Activated T-cell treated with anti-CD3 and anti-CD28 coated beads for 48 hours (primary cell): ENCODE measurements at regions not wholly inside any gene's neighbourhood (a gene's known extent, or its start where the extent isn't known, plus 50 kb on each side); places are given as distances from the start of the nearest gene placed in this dataset.

Experiments used
- DNase-seq: peaks from one replicate; pipeline ENCODE4 v3.0.0-alpha.2; 2020; ENCODE audit warnings: low read depth

DNA sequence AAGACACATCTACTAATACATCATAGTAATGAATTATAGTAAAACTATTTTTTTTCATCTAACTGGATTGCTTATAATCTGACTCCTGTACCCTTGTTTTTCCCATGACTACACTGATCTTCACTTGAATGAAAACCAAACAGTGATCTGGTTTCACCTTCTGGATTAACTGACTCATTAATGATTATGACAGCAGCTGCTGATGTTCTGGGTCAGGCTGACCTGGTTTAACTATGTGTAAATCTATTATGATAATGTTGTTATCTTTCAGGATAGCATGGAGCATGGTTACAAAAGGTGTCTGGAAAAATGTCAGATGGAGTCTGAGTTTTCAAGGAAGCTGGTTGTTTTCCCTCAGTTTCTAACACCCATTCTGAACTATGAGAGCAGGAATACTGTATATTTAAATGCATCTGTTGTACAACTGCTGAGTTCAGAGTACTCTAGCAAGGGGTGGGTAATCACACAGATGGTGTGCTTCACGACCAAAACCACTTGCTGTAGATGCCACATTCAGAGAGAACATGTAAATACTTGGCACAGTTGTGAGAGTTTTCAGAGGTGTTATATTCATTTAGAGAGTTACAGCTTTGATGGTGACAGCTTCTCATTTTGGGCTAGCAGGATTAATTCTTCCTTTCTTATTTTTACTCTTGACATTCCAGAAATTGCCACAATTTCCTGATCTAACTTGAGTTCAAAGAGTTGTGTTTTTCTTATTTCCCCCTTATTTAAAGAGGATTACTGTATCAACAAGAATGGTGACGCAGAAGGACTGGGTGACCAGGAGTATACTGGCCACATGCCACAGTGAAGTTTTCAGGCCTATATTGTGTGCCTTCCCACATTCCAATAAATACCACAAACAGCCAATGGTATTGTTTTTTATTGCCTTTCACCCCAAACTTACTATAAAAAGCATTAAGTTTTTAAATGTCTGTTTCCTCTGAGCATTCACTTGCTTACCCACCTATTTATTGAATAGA, 249.7 kb upstream of the TET2 start:
- no peak for DNase-seq

DNA sequence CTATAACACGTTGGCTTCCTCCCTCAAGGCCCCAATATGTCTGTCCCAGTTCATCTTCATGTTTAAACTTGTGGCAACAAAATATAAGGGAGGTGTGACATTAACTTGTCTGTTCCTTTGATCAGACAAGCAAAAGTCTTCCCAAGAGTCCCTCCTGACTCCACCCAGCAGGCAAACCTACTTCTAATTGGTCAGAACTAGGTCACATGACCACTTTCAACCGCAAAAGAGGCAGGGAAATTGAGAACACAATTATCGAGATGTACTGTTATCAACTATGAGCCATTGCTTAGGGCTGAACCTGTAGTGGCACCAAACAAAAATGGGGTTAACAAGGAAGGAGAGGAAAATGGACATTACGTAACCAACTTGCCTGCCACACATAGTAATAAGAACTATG, 246.8 kb upstream of the TET2 start:
- DNase-seq, result no peak

DNA sequence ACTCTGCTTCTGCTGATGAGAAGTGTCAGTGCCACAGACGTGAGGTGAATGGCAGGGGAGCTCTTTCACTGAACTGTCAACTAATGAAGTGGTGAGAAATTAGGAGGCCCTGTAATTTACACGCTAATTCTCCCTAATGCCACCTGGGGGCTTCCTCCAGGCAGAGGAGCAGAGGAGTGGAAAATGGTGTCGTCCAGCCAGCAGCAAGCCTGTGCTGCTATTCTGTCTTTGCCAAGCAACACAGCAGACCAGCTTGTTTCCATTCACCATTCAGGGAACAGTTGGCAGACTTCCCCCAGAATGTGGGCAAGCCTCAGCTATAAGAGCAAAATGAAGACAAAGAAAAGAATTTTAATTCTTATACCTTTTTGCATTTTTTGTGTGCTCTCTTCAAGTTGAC, 245.2 kb upstream of the TET2 start:
- DNase-seq, result no peak

DNA sequence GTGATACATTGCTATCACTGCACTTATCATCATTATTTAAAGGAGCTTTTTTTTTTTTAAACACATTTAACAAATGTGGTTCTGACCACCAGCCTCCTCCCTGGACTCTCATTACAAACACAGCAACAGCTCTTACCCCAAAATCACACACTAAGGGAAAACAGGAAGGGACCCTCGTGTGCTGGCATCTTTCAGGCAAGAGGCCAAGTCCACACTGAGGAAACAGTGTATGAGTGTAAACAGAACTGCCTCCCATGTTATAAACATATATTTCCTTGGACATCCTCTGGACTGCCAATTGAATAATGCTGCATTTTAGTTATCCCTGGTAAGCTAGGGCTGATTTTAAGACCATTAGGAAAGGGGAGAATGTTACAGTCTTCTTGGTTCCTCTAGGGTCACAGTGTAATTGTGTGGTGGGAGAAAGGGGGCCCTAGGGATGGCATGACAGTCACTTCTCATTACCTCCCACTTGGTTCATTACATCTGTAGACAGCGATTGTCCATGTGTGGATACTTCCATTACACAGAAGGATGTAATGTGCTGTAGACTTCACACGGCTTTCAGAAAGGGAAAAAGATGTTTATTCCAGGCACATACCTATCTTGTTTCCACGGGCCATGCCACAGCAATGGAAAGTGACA, 244.6 kb upstream of the TET2 start:
- no peak for DNase-seq

DNA sequence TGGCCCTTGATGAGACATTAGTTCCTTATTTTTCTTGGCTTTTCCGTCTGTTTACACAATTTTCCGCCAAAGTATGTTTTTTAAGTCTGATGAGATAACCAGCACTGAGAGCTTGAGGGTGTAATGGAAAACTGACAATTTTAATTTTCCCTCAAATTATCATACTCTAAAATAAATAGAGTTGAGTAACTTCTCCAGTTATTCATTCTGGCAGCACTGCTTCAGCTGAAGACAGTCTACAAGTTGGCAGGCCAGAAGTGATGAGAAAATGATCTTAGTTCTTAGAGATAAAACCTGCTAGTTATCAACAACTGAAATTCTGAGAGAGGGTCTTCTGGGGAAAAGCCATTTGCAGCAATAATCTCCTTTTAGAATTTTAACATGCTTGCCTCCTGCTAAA, 241.6 kb upstream of the TET2 start:
- DNase-seq, result no peak

DNA sequence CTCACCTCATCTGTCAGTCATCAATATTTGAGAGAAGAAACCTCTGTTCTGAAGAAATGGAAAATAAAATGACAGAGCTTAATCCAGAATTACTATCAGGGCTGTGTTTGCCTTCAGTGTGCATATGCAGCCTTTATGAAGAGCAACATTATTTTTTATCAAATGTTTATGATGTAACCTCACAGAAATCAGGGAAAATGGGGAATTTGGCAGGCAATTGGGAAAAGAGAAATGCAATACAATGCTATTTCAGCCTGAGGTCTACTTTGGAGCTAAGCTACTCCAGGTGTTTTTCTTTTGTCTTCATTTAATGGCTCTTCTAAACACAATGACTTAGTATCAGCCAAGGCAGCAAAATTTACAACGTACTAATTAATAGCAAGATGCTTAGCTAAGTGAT, 241.1 kb upstream of the TET2 start:
- DNase-seq, result no peak

DNA sequence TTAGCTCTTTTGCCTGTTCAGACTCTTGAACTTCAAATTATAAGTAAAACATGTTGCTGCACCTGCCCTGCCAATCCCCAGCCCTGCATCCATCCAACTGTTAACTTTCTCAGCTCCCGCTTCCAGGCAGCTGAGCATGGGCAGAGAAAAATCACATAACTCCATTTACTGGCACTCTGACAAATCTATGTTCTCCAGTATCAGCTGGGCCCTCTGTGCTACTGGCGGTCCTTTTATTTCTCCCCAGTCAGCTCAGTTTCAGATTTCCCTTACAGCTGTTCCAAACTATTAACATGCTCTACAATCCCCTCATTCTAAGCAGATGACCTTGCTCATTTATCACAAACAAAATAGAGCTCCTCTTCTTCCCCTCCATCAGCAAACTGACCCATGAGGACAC, 240.4 kb upstream of the TET2 start:
- DNase-seq, result no peak

DNA sequence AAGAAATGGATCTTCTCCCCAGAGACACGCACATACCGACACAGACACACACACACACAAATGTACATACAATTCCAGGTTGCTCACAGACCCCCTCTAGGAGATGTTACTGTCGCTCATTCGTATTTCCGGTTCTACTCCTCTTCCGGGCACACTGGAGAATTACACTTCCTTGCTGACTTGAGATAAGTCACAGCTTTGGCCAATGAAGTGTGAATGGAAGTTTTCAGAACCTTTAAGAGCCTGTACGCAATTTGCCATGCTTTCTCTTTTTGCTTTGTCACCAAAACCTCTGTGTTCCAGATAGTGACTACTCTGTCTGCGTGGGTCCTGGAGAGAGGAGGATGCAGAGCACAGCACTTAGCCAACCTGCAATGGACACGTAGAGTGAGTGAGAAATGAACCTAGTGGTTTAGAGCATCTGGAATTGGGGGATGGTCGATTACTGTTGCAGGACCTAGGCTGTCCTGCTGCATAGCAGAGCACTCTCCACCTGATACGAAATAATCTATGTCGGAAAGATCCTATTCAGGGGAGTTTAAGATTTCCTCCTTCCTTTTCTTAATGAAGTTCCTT, 239.5 kb upstream of the TET2 start:
- no peak for DNase-seq

DNA sequence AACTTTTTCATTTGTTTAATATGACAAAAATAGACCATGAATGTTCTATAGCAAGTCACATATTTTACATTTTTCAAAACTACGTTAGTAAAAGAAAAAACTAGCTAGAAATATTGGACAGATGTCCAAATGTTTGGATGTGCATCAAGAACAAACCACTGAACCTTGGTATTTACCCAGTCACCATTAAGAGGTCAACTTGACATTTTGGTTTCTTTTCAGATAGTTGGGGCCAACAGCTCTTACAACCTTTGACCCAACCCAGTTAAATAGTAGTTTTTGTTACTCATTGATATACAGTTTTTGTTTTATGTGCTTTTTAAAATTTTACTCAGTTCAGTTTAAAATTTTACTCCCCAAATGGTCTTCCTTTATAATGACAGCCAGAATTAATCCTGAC, 238.7 kb upstream of the TET2 start:
- no peak for DNase-seq

DNA sequence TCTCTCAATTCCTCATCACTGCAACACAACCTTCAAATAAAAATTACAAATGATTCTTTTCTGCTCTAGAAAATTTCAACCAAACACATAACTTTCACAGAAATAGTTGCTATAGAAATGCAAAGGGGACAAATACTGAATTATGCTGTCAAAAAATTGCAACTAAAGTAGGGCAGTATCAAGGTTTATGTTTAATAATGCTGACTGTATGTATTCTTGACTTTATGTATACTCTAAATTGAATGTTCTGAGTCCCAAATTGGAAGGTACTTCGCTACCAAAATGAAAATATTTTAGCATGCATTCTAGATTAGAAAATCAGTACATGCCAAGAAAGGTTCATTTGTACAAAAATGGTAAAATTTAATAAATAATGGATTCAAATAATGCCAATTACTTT, 237.3 kb upstream of the TET2 start:
- no peak for DNase-seq

DNA sequence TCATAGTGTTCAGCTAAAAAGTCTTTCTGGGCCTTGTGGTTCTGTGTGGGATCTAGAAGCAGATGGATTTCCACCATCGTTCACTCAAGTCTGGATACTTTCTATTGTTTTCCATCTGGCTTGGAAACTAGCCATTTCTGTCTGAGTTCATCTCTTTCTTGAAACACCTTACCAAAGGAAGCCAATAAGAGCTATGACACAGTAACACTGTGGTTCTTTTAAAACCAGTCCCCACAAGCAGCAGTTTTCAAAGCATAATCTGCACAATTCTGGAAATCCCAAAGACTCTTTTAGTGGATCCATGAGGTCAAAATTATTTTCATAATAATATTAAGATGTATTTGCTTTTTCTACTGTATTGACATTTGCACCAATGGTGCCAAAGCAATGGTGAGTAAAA, 234.2 kb upstream of the TET2 start:
- no peak for DNase-seq

DNA sequence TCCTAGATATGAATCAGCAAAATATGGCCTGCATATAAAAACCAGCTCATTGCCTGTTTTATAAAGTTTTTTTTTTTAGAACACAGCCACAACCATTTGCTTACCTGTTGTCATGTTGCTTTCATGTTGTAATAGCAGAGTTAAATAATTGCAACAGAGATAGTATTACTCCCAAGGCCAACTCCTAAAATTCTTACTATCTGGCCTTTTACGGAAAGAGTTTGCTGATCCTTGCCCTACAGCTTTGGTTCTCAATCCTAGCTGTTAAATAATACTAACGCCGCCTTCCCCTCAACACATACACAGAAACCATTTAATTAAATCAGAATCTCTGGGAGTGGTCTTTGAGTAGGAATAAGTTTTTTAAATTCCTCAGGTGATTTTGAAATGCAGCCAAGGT, 231.3 kb upstream of the TET2 start:
- no peak for DNase-seq

DNA sequence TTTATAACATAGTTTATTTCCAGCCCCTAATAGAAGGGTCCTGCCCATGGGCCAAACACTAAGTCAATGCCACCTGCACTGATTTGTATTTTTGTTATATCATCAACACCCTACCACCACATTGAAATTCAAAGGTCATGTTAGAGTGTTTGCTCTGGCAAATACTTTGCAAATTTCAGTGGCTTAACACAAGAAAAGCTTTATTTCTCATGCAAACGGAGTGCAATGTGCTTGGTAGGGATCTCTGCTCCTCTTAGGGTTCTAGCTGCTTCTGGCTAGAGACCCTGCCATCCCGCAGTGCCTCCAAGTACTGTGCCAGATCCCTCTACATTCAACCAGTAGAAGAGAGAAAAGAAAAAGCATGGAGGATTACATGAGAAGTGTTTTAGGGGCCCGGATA, 230.8 kb upstream of the TET2 start:
- DNase-seq, result no peak

DNA sequence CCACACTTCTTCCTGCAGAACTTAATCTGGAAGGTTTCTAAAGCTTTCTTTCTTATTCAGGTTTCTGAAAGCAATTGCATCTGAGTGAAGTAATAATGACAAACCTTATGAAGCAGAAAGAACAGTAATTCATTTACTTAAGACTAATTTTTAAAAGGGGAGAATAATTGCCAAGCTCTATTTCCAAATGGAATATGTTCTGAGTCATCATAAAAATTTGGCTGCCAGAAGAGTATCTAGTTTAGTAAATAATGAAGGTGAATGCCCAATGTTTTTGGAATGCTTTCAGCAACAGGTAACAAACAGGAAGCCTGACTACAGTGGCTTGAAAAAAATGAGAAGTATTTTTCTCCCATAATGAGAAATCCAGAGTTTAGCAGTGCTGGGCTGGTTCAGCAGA, 227.3 kb upstream of the TET2 start:
- no peak for DNase-seq

DNA sequence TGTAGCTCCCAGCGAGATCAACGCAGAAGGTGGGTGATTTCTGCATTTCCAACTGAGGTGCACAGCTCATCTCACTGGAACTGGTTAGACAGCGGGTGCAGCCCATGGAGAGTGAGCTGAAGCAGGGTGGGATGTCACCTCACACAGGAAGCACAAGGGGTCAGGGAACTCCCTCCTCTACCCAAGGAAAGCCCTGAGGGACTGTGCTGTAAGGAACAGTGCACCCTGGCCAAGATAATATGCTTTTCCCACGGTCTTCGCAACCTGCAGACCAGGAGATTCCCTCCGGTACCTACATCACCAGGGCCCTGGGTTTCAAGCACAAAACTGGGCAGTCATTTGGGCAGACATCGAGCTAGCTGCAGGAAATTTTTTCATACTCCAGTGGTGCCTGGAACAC, 216.4 kb upstream of the TET2 start:
- no peak for DNase-seq

DNA sequence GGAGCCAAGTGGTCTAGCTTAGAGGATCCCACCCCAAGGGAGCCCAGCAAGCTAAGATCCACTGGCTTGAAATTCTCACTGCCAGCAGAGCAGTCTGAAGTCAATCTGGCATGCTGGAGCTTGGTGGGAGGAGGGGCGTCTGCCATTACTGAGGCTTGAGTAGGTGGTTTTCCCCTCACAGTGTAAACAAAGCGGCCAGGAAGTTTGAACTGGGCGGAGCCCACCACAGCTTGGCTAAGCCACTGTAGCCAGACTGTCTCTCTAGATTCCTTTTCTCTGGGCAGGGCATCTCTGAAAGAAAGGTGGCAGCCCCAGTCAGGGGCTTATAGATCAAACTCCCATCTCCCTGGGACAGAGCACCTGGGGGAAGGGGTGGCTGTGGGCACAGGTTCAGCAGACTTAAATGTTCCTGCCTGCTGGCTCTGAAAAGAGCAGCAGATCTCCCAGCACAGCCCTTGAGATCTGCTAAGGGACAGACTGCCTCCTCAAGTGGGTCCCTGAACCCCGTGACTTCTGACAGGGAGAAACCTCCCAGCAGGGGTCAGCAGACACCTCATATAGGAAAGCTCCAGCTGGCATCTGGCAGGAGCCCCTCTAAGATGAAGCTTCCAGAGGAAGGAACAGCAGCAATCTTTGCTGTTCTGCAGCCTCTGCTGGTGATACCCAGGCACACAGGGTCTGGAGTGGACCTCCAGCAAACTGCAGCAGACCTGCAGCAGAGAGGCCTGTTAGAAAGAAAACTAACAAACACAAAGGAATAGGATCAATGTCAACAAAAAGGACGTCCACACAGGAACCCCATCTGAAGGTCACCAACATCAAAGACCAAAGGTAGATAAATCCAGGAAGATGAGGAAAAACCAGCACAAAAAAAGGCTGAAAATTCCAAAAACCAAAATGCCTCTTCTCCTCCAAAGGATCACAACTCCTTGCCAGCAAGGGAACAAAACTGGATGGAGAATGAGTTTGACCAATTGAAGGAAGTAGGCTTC, 215.6 kb upstream of the TET2 start:
- peak; percentile 30 for DNase-seq

DNA sequence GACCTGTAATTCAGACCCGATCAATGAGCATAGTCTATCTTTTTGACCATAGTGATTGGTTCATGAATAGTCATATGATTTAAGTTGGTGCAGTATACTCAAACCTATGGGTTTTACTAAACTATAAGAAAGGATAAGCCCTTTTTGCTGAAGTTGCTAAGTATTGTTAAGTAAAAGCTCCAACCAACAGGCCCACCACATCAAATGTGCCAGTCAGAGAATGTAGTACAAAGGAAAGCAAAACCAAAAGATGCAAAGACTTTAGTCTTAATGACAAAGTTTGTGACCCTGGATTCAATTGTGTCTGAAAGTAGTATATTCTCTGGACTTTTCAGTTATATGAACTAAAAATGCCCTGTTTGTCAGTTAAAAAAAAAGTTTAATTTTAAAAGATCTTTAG, 208.1 kb upstream of the TET2 start:
- DNase-seq, result no peak

DNA sequence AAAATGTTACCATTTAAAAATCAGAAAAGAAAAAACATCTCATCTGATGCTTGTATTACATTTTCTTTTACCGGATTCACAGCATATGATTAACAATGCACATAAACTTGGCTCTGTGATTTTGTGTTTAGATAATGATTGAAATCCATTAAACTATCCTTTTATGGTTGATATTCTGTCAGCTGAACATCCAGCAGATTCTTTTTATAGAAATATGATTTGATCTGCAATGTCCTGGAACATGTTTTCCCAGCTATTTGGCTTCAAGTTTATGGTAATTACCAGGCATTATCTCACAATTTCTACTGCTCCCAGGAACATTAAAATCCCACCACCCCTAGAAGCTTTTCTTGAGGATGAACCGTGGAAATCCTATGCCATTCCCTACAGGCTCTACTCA, 205.7 kb upstream of the TET2 start:
- DNase-seq, result no peak

DNA sequence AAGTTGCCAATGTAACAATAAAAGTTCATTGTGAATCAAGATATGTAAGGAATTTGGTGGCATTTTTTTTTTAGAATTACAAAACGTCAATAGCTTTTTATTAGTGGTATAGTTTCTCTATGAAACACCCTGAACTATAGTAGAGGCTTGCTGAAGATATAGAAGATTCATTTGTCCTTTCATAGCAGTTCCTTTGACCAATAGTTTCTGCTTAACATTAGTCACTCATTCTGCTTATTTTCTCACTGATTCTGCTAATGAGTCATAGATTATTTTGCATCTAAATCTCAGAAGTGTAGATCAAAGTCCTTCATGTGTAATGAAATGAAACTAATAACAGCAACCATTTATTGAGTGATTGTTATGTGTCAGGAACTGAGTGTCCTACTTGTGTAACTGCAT, 205.0 kb upstream of the TET2 start:
- DNase-seq, result no peak

DNA sequence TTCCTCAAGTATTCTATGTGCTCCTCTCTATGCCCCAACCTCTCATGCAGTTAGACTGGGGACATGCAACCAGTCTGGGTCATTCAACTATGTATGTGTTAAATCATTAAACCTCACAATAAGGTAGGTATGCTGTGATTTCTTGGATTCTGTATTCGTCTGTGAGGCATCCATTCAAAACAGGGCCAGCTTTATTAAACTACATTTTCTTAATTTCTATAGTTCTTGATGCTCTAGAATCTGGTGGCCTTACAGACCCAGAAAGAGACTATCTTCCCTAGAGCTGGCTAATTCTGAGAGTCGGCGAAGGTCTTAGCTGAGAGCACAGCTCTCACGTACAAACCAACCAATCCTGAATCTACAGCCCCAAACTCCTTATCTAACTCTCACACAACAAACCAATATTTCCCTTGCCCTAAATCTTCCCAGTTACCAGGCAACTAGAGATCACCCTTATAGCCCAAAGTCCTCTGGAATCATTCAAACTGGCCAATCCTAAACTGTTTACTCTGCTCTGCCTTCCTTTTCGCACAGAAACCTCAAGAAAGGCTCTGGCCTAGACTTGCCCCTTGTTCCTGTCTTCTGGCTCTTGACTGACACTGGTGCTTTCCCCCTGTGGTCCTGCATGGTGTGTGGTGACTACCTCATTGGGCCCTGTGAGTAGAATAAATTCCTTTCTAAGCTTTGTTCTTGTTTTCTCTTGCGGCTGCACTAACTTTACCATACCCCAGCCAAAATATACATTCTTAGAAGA, 203.5 kb upstream of the TET2 start:
- no peak for DNase-seq

DNA sequence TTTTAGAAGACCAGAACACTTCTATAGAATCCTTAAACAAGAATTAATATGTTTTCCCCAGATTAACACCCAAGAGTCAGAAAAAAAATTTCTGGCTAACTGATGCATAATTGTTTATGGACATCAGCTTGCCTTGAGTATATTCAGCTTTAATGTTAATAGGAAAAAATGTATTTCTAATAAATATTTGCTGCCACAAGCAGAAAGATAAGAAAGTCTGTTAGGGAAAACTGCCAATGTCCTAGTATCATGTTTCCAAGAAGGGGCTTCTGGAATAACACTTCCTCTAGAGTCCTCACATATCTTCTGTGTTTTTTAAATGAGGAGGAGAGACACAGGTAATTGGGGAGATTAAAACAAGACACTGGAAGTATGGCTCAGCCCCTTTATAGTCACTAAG, 202.1 kb upstream of the TET2 start:
- no peak for DNase-seq
